ENCODE measurements at regions not wholly inside any gene's neighbourhood (a gene's known extent, or its start where the extent isn't known, plus 50 kb on each side); places are given as distances from the start of the nearest gene placed in this dataset.
A peak's percentile ranks its signal among the peaks of the same experiment; 100 is the strongest.
"Not testable (repeated sequence)": the region's sequence is repeated elsewhere in the genome, so short reads cannot be mapped to it uniquely, and the experiment has no call there.

GRCh38 chr3:61372723-61373122 is 121.5 kb upstream of the FHIT start:
- H3K4me1 ChIP-seq (ENCODE audit: control insufficient read depth, insufficient read depth, low read length) = no peaks in the 10 kb centered on the region
- no peaks in the 10 kb centered on the region for H3K9me3 ChIP-seq (replicated peaks; ENCODE audit: control insufficient read depth, low read depth, low read length)
- no peak overlapping the region for H3K27ac ChIP-seq (ENCODE audit: low read length)
- no peaks in the 10 kb centered on the region for H3K36me3 ChIP-seq (ENCODE audit: control insufficient read depth, insufficient read depth, low read length)
- H3K4me3 ChIP-seq (ENCODE audit: low read length) = no peak overlapping the region
- no peaks in the 10 kb centered on the region for H3K27me3 ChIP-seq (ENCODE audit: control insufficient read depth, insufficient read depth, low read length)
- no peak for DNase-seq
- no CpG with 5 or more reads among the region's 1 CpG for WGBS (ENCODE audit: insufficient coverage)

- H3K4me1 ChIP-seq (ENCODE audit: control insufficient read depth, insufficient read depth, low read length) = no peaks in the 10 kb centered on the region
- no peak overlapping the region for H3K4me3 ChIP-seq (ENCODE audit: low read length)
- no peak overlapping the region for H3K27ac ChIP-seq (ENCODE audit: low read length)
- no peaks in the 10 kb centered on the region for H3K9me3 ChIP-seq (replicated peaks; ENCODE audit: control insufficient read depth, low read depth, low read length)
- WGBS (ENCODE audit: insufficient coverage) = no CpG with 5 or more reads among the region's 1 CpG
- no peaks in the 10 kb centered on the region for H3K27me3 ChIP-seq (ENCODE audit: control insufficient read depth, insufficient read depth, low read length)
- no peaks in the 10 kb centered on the region for H3K36me3 ChIP-seq (ENCODE audit: control insufficient read depth, insufficient read depth, low read length)
- no peak for DNase-seq
Measured at GRCh38 chr3:61378311-61378710, 127.1 kb upstream of the FHIT start.

GRCh38 chr3:61381745-61382392 is 130.6 kb upstream of the FHIT start:
- H3K4me3 ChIP-seq (ENCODE audit: low read length) = no peak overlapping the region
- H3K4me1 ChIP-seq (ENCODE audit: control insufficient read depth, insufficient read depth, low read length) = no peaks in the 10 kb centered on the region
- DNase-seq = peak; percentile 31
- no peaks in the 10 kb centered on the region for H3K27me3 ChIP-seq (ENCODE audit: control insufficient read depth, insufficient read depth, low read length)
- 100% methylated on average over 1 of the region's 7 CpGs for WGBS (ENCODE audit: insufficient coverage)
- H3K9me3 ChIP-seq (replicated peaks; ENCODE audit: control insufficient read depth, low read depth, low read length) = no peaks in the 10 kb centered on the region
- no peak overlapping the region for H3K27ac ChIP-seq (ENCODE audit: low read length)
- no peaks in the 10 kb centered on the region for H3K36me3 ChIP-seq (ENCODE audit: control insufficient read depth, insufficient read depth, low read length)

GRCh38 chr3:61387817-61388216 is 136.6 kb upstream of the FHIT start:
- no peak overlapping the region for H3K27ac ChIP-seq (ENCODE audit: low read length)
- no peak for DNase-seq
- H3K9me3 ChIP-seq (replicated peaks; ENCODE audit: control insufficient read depth, low read depth, low read length) = peaks cover 3% of the 10 kb centered on the region
- H3K27me3 ChIP-seq (ENCODE audit: control insufficient read depth, insufficient read depth, low read length) = no peaks in the 10 kb centered on the region
- no peaks in the 10 kb centered on the region for H3K36me3 ChIP-seq (ENCODE audit: control insufficient read depth, insufficient read depth, low read length)
- 83% methylated on average over 3 of the region's 3 CpGs for WGBS (ENCODE audit: insufficient coverage)
- H3K4me1 ChIP-seq (ENCODE audit: control insufficient read depth, insufficient read depth, low read length) = no peaks in the 10 kb centered on the region
- H3K4me3 ChIP-seq (ENCODE audit: low read length) = no peak overlapping the region

- not testable (repeated sequence) for H3K4me1 ChIP-seq (ENCODE audit: control insufficient read depth, insufficient read depth, low read length); DNase-seq; H3K27ac ChIP-seq (ENCODE audit: low read length); H3K27me3 ChIP-seq (ENCODE audit: control insufficient read depth, insufficient read depth, low read length); H3K4me3 ChIP-seq (ENCODE audit: low read length); H3K9me3 ChIP-seq (replicated peaks; ENCODE audit: control insufficient read depth, low read depth, low read length); H3K36me3 ChIP-seq (ENCODE audit: control insufficient read depth, insufficient read depth, low read length)
- WGBS (ENCODE audit: insufficient coverage) = 97% methylated on average over 6 of the region's 23 CpGs
Measured at GRCh38 chr3:61393480-61393947, 142.3 kb upstream of the FHIT start.

- H3K27ac ChIP-seq (ENCODE audit: low read length) = no peak overlapping the region
- H3K4me1 ChIP-seq (ENCODE audit: control insufficient read depth, insufficient read depth, low read length) = no peaks in the 10 kb centered on the region
- H3K9me3 ChIP-seq (replicated peaks; ENCODE audit: control insufficient read depth, low read depth, low read length) = no peaks in the 10 kb centered on the region
- H3K36me3 ChIP-seq (ENCODE audit: control insufficient read depth, insufficient read depth, low read length) = no peaks in the 10 kb centered on the region
- 35% methylated on average over 3 of the region's 3 CpGs for WGBS (ENCODE audit: insufficient coverage)
- no peak overlapping the region for H3K4me3 ChIP-seq (ENCODE audit: low read length)
- no peaks in the 10 kb centered on the region for H3K27me3 ChIP-seq (ENCODE audit: control insufficient read depth, insufficient read depth, low read length)
- no peak for DNase-seq
Measured at GRCh38 chr3:61401359-61401758, 150.1 kb upstream of the FHIT start.

GRCh38 chr3:61407397-61407796 is 154.0 kb upstream of the PTPRG start:
- WGBS (ENCODE audit: insufficient coverage) = no CpG with 5 or more reads among the region's 1 CpG
- H3K4me1 ChIP-seq (ENCODE audit: control insufficient read depth, insufficient read depth, low read length) = no peaks in the 10 kb centered on the region
- DNase-seq = no peak
- H3K4me3 ChIP-seq (ENCODE audit: low read length) = no peak overlapping the region
- no peaks in the 10 kb centered on the region for H3K27me3 ChIP-seq (ENCODE audit: control insufficient read depth, insufficient read depth, low read length)
- H3K36me3 ChIP-seq (ENCODE audit: control insufficient read depth, insufficient read depth, low read length) = no peaks in the 10 kb centered on the region
- no peak overlapping the region for H3K27ac ChIP-seq (ENCODE audit: low read length)
- H3K9me3 ChIP-seq (replicated peaks; ENCODE audit: control insufficient read depth, low read depth, low read length) = no peaks in the 10 kb centered on the region

GRCh38 chr3:61409638-61410037 is 151.7 kb upstream of the PTPRG start:
- Histone ChIP-seq H3K9me3 (replicated peaks; ENCODE audit: control insufficient read depth, low read depth, low read length) (no peaks in the 10 kb centered on the region), H3K27ac (ENCODE audit: low read length) (no peak overlapping the region), H3K27me3 (ENCODE audit: control insufficient read depth, insufficient read depth, low read length) (no peaks in the 10 kb centered on the region), H3K4me3 (ENCODE audit: low read length) (no peak overlapping the region), H3K4me1 (ENCODE audit: control insufficient read depth, insufficient read depth, low read length) (no peaks in the 10 kb centered on the region), H3K36me3 (ENCODE audit: control insufficient read depth, insufficient read depth, low read length) (no peaks in the 10 kb centered on the region)
- no peak for DNase-seq
- 40% methylated on average over 1 of the region's 3 CpGs for WGBS (ENCODE audit: insufficient coverage)

- H3K27ac ChIP-seq (ENCODE audit: low read length); DNase-seq; H3K4me3 ChIP-seq (ENCODE audit: low read length); H3K27me3 ChIP-seq (ENCODE audit: control insufficient read depth, insufficient read depth, low read length); H3K9me3 ChIP-seq (replicated peaks; ENCODE audit: control insufficient read depth, low read depth, low read length); H3K36me3 ChIP-seq (ENCODE audit: control insufficient read depth, insufficient read depth, low read length); H3K4me1 ChIP-seq (ENCODE audit: control insufficient read depth, insufficient read depth, low read length): not testable (repeated sequence)
- WGBS (ENCODE audit: insufficient coverage) = 43% methylated on average over 1 of the region's 4 CpGs
Measured at GRCh38 chr3:61410358-61410757, 151.0 kb upstream of the PTPRG start.

GRCh38 chr3:61411009-61411662 is 150.2 kb upstream of the PTPRG start:
- Histone ChIP-seq H3K4me1 (ENCODE audit: control insufficient read depth, insufficient read depth, low read length) (no peaks in the 10 kb centered on the region), H3K36me3 (ENCODE audit: control insufficient read depth, insufficient read depth, low read length) (no peaks in the 10 kb centered on the region), H3K27me3 (ENCODE audit: control insufficient read depth, insufficient read depth, low read length) (no peaks in the 10 kb centered on the region), H3K4me3 (ENCODE audit: low read length) (no peak overlapping the region), H3K9me3 (replicated peaks; ENCODE audit: control insufficient read depth, low read depth, low read length) (no peaks in the 10 kb centered on the region), H3K27ac (ENCODE audit: low read length) (no peak overlapping the region)
- no peak for DNase-seq
- WGBS (ENCODE audit: insufficient coverage) = 100% methylated on average over 2 of the region's 3 CpGs

All from muscle of leg (tissue), 3 donors.